ENCODE measurements at regions not wholly inside any gene's neighbourhood (a gene's known extent, or its start where the extent isn't known, plus 50 kb on each side); places are given as distances from the start of the nearest gene placed in this dataset.

DNA sequence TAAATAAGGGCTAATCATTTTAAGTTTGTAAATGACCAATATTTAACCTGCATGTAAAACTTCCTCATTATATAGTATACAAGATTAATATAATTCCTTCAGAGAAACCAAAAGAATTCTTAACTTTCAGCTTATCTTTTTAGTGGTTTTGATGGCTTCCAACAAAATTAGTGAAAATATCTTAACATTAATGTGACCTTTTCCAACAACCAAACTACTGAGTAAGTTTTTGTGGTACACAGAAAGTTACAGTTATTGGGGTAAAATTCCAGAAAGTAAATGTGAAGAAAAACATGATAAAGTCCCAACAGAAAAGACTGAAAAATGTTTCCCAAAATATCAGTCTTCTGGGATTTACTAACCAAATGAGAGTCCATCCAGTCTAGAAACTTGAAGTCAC is 111.0 kb upstream of the PDE3A start:
- no peak for FAIRE-seq
- no peak for DNase-seq (ENCODE audit: insufficient read length)
- TF ChIP-seq POLR2AphosphoS5 (IDR thresholded peaks at IDR 0.05; ENCODE audit: low read depth, low read length) (no peak), POLR2A (IDR thresholded peaks at IDR 0.05; ENCODE audit: low read depth, low read length) (no peak), TAF1 (IDR thresholded peaks at IDR 0.05; ENCODE audit: borderline replicate concordance, low read depth, low read length) (no peak)

DNA sequence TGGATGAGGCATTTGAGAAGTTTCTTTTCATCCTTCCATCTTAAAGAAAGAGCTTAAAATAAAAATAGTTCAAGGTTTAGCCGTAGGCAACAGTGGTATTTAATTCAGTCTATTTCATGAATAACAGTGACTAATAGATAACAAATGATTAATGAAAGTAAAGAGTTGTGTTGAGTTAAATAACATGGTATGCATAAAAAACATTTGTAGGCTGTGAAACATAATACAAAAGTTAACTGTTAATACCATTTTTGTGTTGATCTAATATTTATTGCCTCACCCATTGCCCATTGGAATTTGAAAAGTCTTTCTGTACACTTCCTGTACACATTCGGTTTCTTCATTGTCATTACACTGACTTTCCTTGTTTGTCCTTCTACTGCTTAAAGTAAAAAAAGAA is 108.6 kb upstream of the PDE3A start:
- FAIRE-seq, result no peak
- no peak for DNase-seq (ENCODE audit: insufficient read length)
- TF ChIP-seq TAF1 (IDR thresholded peaks at IDR 0.05; ENCODE audit: borderline replicate concordance, low read depth, low read length), result no peak
- TF ChIP-seq POLR2A (IDR thresholded peaks at IDR 0.05; ENCODE audit: low read depth, low read length), result no peak
- TF ChIP-seq POLR2AphosphoS5 (IDR thresholded peaks at IDR 0.05; ENCODE audit: low read depth, low read length), result no peak

DNA sequence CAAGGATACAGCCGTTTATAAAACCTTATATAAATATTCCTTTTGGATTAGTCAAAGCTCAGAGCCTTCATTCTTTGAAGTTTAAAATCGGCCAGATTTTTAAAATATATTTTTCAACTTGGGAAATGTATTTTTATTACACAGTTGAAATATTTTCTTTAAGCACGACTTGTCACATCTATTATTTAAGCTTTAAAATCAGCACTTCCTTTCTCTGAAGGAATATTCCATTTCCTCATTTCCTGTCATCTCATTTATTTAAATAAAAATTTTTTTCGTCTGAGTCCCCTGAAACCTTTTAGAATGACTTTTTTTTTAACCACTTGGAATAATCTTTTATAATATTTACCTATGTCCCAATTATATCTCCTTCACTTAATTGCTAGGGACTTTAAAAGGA is 107.5 kb upstream of the PDE3A start:
- FAIRE-seq (no peak), DNase-seq (ENCODE audit: insufficient read length) (no peak)
- no peak for TF ChIP-seq TAF1 (IDR thresholded peaks at IDR 0.05; ENCODE audit: borderline replicate concordance, low read depth, low read length)
- no peak for TF ChIP-seq POLR2AphosphoS5 (IDR thresholded peaks at IDR 0.05; ENCODE audit: low read depth, low read length)
- TF ChIP-seq POLR2A (IDR thresholded peaks at IDR 0.05; ENCODE audit: low read depth, low read length), result no peak

DNA sequence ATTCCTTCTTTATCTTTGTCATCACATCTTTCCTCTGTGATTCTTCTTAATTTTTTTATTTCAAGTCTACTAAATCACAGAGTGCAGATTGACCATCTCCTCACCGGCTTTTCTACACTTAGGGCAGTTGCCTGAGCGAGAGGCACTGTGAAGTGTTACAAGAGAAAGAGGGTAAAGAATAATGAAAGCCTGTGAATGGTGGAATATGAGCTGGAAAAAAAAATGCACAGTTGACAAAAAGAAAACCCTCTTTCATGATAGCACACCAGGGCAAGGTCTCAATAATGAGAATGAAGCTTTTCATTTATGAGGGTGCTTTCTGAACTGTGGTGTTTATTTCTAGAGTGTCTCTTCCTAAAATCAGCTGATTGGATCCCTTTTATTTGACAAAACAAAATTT is 106.2 kb upstream of the PDE3A start:
- no peak for FAIRE-seq
- TF ChIP-seq POLR2AphosphoS5 (IDR thresholded peaks at IDR 0.05; ENCODE audit: low read depth, low read length), result no peak
- no peak for TF ChIP-seq TAF1 (IDR thresholded peaks at IDR 0.05; ENCODE audit: borderline replicate concordance, low read depth, low read length)
- TF ChIP-seq POLR2A (IDR thresholded peaks at IDR 0.05; ENCODE audit: low read depth, low read length), result no peak
- no peak for DNase-seq (ENCODE audit: insufficient read length)

DNA sequence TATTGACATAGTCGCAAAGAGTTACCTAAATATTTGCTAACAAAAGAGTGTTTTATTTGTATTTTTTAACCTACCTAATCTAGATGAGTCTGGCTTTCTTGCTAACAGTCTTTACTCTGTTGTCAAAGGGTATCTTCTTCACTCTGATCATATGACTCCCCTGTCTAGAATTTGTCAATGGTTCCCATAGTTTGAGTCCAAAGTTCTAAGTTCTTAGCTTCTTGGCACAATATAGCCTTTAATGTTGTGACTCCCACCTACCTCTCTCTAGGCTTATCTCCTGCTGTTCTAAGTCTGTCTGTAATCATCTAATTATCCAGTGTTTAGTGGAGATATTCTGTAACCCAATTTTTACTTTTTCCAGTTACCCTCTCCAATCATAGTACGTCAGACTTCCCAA is 104.3 kb upstream of the PDE3A start:
- no peak for FAIRE-seq
- no peak for DNase-seq (ENCODE audit: insufficient read length)
- TF ChIP-seq POLR2A (IDR thresholded peaks at IDR 0.05; ENCODE audit: low read depth, low read length), result no peak
- no peak for TF ChIP-seq TAF1 (IDR thresholded peaks at IDR 0.05; ENCODE audit: borderline replicate concordance, low read depth, low read length)
- TF ChIP-seq POLR2AphosphoS5 (IDR thresholded peaks at IDR 0.05; ENCODE audit: low read depth, low read length), result no peak

DNA sequence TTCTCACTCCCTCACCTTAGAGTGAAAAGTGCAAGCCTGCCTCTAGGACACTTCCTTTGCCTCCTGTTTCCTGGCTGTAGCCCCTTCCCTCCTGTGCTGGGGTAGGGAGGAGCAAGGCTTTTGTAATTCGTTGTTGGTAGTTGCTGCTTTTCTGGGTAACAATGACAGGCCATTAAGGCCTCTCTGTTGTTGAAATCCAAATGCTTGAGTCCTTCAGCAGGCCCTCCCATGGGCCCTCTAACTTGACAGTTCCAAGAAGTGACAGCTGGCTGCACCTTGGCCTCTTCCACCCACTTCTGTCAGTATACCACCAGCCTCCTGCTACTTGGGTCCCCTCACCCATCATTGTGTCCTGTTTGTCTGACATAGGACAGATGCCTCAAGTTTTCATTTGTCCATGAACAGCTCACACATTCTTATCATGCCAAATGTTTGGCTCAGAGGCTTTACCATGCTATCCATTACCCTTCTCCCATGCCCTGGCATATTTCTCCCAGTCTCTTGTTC is 103.7 kb upstream of the PDE3A start:
- TF ChIP-seq POLR2A (IDR thresholded peaks at IDR 0.05; ENCODE audit: low read depth, low read length), result no peak
- DNase-seq (ENCODE audit: insufficient read length) (no peak), FAIRE-seq (no peak)

DNA sequence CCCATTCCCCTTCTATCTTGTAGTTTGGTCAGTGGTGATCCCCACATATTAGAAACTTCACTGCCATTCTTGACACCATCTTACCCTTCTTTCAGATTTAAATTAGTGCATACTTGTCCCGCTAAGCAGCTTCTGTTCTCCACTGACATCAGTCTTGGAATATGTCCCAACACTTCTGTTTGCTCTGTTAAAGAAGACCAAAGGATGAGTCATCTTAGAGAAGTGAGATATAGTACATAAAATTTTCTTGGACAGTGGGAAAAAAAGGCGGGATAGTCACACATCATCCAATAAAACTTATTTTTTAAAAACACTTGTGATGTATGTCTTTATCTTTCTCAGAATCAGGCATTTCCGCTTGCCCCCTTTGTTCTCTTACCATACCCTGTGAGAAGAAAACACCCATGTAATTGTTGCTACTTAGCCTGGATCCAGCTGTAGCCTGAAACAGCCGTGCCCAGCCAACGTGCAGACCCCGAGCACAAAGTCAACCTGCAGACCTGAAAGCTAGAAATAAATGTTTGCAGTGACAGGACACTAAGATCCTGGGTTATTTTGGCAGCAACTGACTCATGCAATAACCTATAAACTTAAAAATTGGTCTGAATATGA is 100.1 kb upstream of the PDE3A start:
- TF ChIP-seq TAF1 (IDR thresholded peaks at IDR 0.05; ENCODE audit: borderline replicate concordance, low read depth, low read length), result no peak
- no peak for TF ChIP-seq POLR2AphosphoS5 (IDR thresholded peaks at IDR 0.05; ENCODE audit: low read depth, low read length)
- no peak for TF ChIP-seq POLR2A (IDR thresholded peaks at IDR 0.05; ENCODE audit: low read depth, low read length)
- DNase-seq (ENCODE audit: insufficient read length) (no peak), FAIRE-seq (no peak)

DNA sequence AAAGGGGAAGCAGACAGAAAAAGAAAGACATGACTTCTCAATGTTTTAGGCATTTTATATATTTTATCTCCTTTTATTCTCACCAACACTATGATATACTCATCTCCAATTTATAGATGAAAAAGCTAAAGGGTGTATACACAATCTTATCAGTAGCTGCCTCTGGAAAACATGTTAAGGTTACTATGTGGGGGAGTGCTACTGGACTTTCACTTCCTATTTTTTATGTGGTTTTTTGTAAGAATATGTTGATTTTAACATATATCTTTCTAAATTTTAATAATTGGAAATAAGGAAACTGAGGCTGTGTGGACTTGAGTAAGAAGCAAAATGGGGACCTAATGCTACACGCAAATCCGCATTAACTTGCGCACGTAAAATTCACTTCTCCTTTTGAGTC is 99.6 kb upstream of the PDE3A start:
- no peak for DNase-seq (ENCODE audit: insufficient read length)
- no peak for TF ChIP-seq POLR2A (IDR thresholded peaks at IDR 0.05; ENCODE audit: low read depth, low read length)
- TF ChIP-seq TAF1 (IDR thresholded peaks at IDR 0.05; ENCODE audit: borderline replicate concordance, low read depth, low read length), result no peak
- no peak for FAIRE-seq

DNA sequence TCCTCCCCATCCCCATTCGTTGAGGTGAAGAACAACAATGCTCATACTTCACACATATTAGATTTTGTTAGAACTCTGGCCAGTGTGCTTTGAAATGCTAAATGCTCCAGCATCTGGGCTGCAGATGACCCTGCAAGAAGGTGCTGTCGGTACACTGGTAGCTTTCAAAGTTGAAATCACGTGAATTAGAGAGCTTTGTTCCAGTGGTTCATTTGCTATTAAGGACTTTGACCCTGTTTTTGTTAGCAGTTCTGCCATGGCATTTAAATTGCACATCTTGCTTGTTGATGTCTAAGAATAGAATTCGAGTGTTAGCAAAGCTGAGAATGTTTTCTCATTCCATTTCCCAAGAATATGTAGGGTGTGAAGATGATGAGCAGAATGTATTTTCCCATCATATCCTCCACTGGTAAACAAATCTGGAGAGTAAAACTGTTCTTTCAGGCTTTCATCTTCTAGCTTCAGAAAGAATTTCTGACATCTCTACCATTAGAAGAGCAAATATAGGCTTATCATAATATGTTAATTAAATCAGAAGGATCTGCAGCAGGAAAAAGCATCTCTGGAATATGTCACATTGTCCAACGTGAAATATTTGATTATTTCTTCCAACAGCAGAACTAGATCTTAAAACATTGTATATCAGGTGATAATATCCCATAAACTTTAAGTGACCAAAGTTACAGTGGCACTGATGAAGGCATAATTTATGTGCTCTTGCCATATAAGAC is 98.8 kb upstream of the PDE3A start:
- no peak for DNase-seq (ENCODE audit: insufficient read length)
- no peak for FAIRE-seq
- TF ChIP-seq POLR2AphosphoS5 (IDR thresholded peaks at IDR 0.05; ENCODE audit: low read depth, low read length), result no peak
- no peak for TF ChIP-seq POLR2A (IDR thresholded peaks at IDR 0.05; ENCODE audit: low read depth, low read length)
- TF ChIP-seq TAF1 (IDR thresholded peaks at IDR 0.05; ENCODE audit: borderline replicate concordance, low read depth, low read length), result no peak

DNA sequence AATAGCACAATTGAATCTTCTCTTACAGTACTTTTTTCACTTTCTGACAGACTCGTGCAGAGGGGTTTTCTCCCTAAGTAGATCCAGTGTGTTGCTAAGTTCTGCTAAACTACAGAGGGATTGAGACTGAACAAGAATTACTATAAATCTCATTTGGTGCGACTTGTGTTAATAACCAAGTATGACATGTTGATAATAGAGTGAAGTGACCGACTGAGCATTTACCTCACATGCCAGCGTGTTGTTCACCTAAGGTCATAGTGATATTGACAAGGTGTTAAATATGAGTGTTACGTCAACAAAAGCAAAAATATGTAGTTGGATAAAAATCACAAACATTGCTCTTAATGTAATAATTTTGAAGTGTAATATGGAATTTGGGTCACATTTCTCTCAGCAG is 97.8 kb upstream of the PDE3A start:
- no peak for TF ChIP-seq POLR2A (IDR thresholded peaks at IDR 0.05; ENCODE audit: low read depth, low read length)
- TF ChIP-seq TAF1 (IDR thresholded peaks at IDR 0.05; ENCODE audit: borderline replicate concordance, low read depth, low read length), result no peak
- TF ChIP-seq POLR2AphosphoS5 (IDR thresholded peaks at IDR 0.05; ENCODE audit: low read depth, low read length), result no peak
- DNase-seq (ENCODE audit: insufficient read length) (no peak), FAIRE-seq (no peak)

DNA sequence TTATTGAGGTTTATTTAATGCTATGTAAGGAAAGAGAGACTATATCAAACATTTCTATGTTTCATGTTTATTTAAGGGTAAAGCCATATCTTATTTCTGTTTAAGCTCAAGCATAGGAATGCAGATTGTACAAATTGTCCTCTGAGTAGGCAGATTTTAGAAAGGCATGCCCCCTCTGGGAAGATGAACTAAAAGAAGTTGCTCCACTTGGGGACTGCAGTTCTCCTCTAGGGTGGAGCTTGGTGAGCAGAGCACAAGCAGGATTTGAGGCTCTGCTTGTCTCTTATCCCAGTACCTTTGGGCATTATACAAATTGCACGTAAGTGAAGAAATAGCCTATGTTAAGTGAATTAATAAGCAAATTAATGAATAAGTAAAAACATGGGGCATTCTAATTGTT is 96.2 kb upstream of the PDE3A start:
- no peak for DNase-seq (ENCODE audit: insufficient read length)
- FAIRE-seq, result no peak
- no peak for TF ChIP-seq TAF1 (IDR thresholded peaks at IDR 0.05; ENCODE audit: borderline replicate concordance, low read depth, low read length)

DNA sequence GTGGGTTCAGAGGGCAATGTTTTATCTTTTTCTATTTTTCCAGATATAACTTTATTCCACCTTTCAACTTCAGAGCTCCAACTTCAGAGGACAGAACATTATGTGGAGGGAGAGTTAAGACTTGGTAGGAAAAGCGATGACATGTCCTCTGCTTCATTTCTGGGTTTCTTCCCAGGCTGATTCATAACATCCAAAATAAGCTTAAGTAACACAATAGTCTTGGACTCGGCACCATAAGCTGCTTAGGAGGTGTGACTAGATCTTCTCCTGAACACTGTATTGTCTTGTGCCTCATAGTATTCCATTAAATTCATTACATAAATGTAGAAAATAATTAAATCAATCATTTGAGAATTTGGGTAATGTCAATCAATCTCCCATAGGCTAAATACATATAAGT is 95.5 kb upstream of the PDE3A start:
- FAIRE-seq (no peak), DNase-seq (ENCODE audit: insufficient read length) (no peak)
- no peak for TF ChIP-seq POLR2A (IDR thresholded peaks at IDR 0.05; ENCODE audit: low read depth, low read length)
- no peak for TF ChIP-seq TAF1 (IDR thresholded peaks at IDR 0.05; ENCODE audit: borderline replicate concordance, low read depth, low read length)
- no peak for TF ChIP-seq POLR2AphosphoS5 (IDR thresholded peaks at IDR 0.05; ENCODE audit: low read depth, low read length)

All from GM12892 (cell line).